ENCODE measurements at regions not wholly inside any gene's neighbourhood (a gene's known extent, or its start where the extent isn't known, plus 50 kb on each side); places are given as distances from the start of the nearest gene placed in this dataset.

DNA sequence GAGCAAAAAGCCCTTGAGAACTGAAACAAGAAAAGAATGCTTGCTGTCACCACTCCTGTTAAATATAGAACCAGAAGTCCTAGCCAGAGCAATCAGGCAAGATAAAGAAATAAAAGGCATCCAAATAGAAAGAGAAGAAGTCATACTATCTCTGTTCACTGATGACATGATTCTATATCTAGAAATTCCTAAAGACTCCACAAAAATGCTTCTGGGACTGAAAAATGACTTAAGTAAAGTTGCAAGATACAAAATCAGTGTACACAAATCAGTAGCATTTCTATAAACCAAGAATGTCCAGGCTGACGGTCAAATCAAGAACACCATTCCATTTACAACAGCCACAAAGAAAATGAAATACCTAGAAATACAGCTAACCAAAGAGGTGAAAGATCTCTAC, 552.7 kb upstream of the SLIT2 start:
- DNase-seq, result no peak

DNA sequence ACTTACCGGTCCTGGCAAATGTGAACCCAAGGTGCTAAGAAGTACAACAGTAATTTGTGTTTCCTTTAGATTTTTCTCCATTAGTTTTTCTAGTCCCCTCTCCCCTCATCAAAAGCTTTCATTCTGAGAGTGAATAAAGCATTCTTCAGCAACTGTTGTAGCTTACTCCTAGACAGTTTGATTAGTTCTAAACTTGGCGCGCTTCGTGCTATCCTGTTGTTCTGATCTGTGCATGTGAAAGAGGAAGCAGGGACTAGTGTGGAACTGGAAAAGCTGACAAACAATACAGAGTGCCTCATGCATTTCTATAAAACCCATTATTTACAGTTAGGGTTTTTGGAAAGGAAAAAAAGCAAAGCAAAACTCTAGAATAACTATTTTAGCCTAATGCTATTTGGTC, 556.9 kb upstream of the SLIT2 start:
- no peak for DNase-seq

- DNase-seq, result no peak
These were observed 557.7 kb upstream of the SLIT2 start for GRCh38 chr4:19693936-19694570.

DNA sequence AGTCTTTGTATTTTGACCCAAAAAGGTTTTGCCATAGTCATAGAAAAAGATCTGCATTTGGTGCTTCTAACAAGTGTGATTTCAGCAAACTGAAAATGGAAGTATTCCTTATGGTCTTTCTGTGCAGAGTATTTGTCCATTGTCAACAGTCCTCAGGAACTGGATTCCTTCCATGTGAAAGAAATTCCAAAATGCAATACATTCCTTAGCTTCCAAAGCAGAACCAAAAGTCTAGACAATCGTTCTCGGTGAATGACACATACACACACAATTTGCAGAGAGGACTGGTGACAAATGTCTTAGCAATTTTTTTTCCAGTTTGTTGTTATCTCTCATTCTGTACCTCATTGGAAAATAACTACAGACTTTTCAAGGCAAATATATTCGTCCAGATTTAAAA, 562.2 kb upstream of the SLIT2 start:
- no peak for DNase-seq

GRCh38 chr4:19686456-19686855, 565.2 kb upstream of the SLIT2 start:
- DNase-seq, result no peak

DNA sequence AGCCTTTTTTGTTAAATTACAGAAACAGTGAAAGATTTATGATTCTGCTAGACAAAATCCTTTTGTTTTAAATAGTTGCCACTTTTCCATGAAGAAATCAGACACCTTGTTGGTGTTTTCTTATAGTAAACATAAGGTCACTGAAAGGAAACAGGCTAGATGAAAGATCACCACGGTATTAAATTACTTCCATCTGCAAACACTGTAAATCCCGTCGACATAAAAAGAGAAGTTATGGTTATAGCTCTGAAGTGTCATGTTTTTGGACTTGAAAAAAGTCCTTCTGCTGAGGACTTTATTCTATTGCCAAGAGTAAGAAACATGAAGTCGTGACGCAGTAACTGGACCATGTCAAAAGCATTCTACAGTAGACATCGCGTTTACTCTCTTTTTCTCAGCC, 567.6 kb upstream of the SLIT2 start:
- DNase-seq, result no peak

DNA sequence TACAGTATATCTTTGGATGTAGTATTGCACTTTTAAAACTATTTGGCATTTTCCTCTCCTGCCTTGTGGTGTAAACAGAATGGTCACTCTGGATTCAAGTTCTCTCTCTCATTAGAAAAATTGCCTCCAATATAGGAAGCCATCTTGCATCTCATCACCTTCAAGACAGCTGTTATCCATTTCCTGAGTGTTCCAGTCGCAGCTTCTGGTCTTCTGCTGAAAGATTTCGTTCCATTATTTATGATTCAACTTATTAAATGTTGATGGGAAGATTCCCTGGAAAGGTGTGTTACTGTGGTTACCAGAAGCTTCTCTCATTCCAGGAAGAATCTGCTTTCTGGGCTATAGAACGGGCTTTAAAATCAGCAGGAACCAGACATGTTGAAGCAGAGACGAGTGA, 568.3 kb upstream of the SLIT2 start:
- DNase-seq, result no peak

- no peak for DNase-seq
These were observed 574.5 kb upstream of the SLIT2 start for GRCh38 chr4:19677211-19677610.

GRCh38 chr4:19675172-19675811, 576.4 kb upstream of the SLIT2 start:
- no peak for DNase-seq

GRCh38 chr4:19659101-19659500, 592.6 kb upstream of the SLIT2 start:
- no peak for DNase-seq

DNA sequence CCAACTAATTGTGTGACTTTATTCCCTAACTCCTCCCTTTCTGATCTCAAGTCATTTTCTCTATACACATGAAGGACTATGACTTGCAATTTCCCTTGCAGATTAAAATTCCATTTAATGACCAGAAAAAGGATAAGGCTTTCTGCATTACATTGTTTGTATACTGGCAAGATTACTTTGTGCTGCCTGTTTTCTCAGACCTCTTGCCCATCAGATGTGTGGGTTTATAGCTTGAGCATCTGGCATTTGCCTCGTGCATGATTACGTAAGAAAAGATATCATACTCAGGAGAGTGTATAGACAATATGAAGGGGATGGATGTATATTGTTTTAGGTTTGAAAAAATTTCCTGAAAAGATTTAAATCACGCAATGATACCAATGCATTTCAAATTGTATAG, 593.8 kb upstream of the SLIT2 start:
- DNase-seq, result no peak

DNA sequence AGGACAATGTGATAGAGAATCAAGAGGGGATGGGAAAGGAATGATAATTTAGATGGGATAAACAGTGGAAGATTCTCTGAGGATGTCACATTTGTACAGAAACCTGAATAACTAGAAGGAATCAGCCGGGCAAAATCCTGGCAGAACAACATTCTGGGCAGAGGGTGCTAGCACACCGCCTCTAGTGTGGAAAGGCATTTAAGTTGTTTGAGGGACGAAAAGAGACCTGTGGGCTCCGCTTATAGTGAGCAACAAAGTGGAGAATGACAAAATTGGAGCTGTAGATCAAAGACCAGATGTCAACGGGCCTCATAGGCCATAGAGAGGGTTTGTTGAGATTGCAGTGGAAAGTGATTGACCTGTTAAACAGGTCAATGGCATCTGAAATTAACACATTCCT, 596.0 kb upstream of the SLIT2 start:
- DNase-seq, result no peak

GRCh38 chr4:19650903-19651864, 600.5 kb upstream of the SLIT2 start:
- no peak for DNase-seq

DNA sequence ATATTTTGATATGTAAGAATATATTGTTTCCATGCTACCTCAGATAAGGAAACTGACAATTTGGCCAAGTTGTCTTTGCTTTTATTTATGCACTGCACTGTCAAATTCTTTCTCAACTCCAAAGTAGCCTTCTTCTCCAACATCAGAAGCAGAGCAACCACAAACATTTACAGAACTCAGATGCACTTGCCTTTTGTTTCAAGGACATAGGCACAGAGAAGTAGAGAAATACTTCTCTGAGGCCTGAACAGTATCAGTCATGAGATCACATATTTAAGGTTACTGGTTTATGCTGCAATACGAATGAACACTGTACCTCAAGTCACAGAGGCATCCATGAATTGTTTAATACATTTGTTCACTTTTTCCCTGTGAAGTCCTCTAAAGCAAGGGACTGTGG, 606.1 kb upstream of the SLIT2 start:
- DNase-seq, result no peak

DNA sequence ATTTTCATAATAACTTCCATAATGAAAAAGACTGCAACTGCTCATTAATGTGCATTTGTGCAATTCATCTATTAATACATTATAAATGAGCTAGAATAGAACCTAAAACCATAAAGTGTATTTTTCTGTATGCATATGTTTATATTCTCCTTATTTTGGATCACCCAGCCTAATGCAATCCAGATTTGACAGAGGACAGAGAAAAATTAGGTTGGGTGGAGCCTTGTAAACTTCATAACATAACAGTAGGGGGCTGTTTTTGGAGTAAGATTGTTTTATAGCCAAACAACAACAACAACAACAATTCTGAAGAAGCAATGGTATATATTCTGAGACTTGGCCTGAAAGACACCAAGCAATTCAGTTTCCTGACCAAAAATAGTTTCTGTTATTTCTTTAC, 615.3 kb upstream of the SLIT2 start:
- DNase-seq, result no peak

GRCh38 chr4:19631814-19632213, 619.9 kb upstream of the SLIT2 start:
- DNase-seq, result no peak

DNA sequence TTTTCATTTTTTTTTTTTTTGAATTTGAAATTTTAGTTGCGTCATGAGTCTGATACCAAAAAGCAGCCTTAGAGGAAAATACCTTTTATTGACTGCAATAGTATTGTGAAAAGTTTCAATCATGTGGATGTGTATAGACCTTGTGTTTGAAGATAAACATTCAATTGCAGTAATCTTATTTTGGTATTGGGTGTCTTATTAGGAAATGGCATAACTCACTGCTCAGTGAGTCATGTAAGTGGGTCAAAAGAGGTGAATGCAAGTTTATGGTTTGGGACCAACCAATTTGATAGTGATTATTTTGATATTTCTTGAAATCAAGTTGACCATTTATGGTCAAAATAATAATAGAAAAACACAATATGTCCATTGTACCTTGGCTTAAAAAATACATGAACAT, 627.8 kb upstream of the SLIT2 start:
- no peak for DNase-seq

DNA sequence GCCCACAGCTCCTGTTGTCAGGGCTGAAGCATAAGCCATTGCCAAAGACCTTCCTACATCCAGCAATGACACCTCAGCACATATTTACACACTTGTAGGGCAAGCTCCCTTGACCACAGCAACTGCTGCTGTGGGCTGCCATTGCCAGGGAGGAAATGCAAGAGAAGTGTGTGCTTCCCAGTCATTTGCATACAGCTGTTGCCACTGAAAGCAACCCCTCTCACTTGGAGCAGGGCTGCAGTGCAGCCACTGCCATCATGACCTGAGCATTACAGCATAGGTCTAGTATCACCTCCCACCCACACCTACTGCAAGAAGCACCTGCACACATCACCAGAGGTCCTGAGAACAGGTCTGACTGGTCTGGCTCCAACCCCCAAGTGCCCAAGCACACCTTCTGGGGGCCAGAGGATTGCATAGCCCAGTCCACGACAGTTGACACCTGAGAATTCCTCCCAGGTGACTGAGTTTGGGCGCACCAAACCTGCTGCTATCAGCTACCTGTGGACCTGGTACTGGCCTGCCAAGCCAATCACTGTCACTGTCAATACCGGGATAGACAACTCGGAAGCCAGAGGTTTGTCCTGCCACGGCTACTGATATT, 636.5 kb upstream of the SLIT2 start:
- DNase-seq, result no peak

GRCh38 chr4:19614171-19614570, 637.5 kb upstream of the SLIT2 start:
- DNase-seq, result no peak

- DNase-seq, result peak; percentile 8
These were observed 655.4 kb upstream of the SLIT2 start for GRCh38 chr4:19596342-19596741.

GRCh38 chr4:19592391-19592790, 659.3 kb upstream of the SLIT2 start:
- no peak for DNase-seq

- DNase-seq, result no peak
These were observed 667.7 kb upstream of the SLIT2 start for GRCh38 chr4:19583827-19584569.

GRCh38 chr4:19580095-19580494, 671.6 kb upstream of the SLIT2 start:
- no peak for DNase-seq

Measured in NCI-H2171 (cell line).